B cell (primary cell): ENCODE measurements at regions not wholly inside any gene's neighbourhood (a gene's known extent, or its start where the extent isn't known, plus 50 kb on each side); places are given as distances from the start of the nearest gene placed in this dataset.

Experiments used
- ATAC-seq: fragments of 200-7000 bp; cut with Tn5 transposase; one replicate; pipeline ENCODE4 v1.10.0; 2021; ENCODE audit warnings: low read depth, mild to moderate bottlenecking, moderate number of reproducible peaks, moderate library complexity
- CTCF ChIA-PET: fragments of 350-600 bp; sonication (Branson Sonifier 250); formaldehyde crosslinking; loops from one replicate; lab custom pipeline; 2021; ENCODE audit warnings: antibody characterized with exemption, inconsistent platforms; lab: Charles Lee
- POLR2A ChIA-PET: fragments of 350-600 bp; sonication (Branson Sonifier 250); formaldehyde crosslinking; loops from one replicate; lab custom pipeline; 2021; ENCODE audit warnings: antibody characterized with exemption; lab: Charles Lee
- DNase-seq: peaks from one replicate; pipeline ENCODE4 v3.0.0; 2013
- H2AFZ ChIP-seq: 2 replicates; pipeline ENCODE4 v1.6.1; 2012; ENCODE audit warnings: mild to moderate bottlenecking, low read depth, low read length; ENCODE audit not compliant: insufficient read depth, poor library complexity, severe bottlenecking
- H3K27ac ChIP-seq, 2 donors: 1 replicate in 1 of 2; 2 replicates in 1 of 2; pipeline ENCODE4 v1.5.1; 2012 to 2013; ENCODE audit warnings: low read length in 2 of 2, mild to moderate bottlenecking in 2 of 2, moderate library complexity in 1 of 2
- H3K27me3 ChIP-seq, 4 experiments: fragments of 200-600 bp in 1 of 4; sonication (generic) in 1 of 4; replicated peaks in 1 of 4; 1 replicate in 2 of 4; 2 replicates in 2 of 4; pipeline versions ENCODE4 v1.6.1 to v1.7.0; 2013 to 2016; ENCODE audit warnings: low read length in 3 of 4, mild to moderate bottlenecking in 2 of 4, mixed read lengths in 1 of 4, moderate library complexity in 1 of 4; ENCODE audit not compliant: insufficient read depth in 4 of 4, control insufficient read depth in 3 of 4; ENCODE audit errors: control extremely low read depth in 1 of 4
- H3K36me3 ChIP-seq, 2 experiments: replicated peaks in 1 of 2; 1 replicate in 1 of 2; 2 replicates in 1 of 2; pipeline versions ENCODE4 v1.6.1 to v1.7.1; 2013; ENCODE audit warnings: low read length in 1 of 2; ENCODE audit not compliant: insufficient read depth in 2 of 2, control insufficient read depth in 1 of 2; ENCODE audit errors: control extremely low read depth in 1 of 2, extremely low read depth in 1 of 2
- H3K4me1 ChIP-seq, 2 donors: fragments of 200-600 bp in 1 of 2; sonication (generic) in 1 of 2; 1 replicate in 1 of 2; 2 replicates in 1 of 2; pipeline versions ENCODE4 v1.5.1 to v1.6.1; 2013 to 2017; ENCODE audit warnings: low read length in 2 of 2; ENCODE audit not compliant: control insufficient read depth in 2 of 2, insufficient read depth in 2 of 2
- H3K4me2 ChIP-seq: replicated peaks from 2 replicates; pipeline ENCODE3; 2012; ENCODE audit warnings: mild to moderate bottlenecking, low read depth, low read length; ENCODE audit not compliant: poor library complexity, severe bottlenecking
- H3K4me3 ChIP-seq, 5 experiments: fragments of 200-600 bp in 1 of 5; sonication (generic) in 1 of 5; 1 replicate in 3 of 5; 2 replicates in 2 of 5; pipeline versions ENCODE4 v1.5.1 to v1.7.0; 2011 to 2016; ENCODE audit warnings: low read length in 4 of 5, mild to moderate bottlenecking in 4 of 5, low read depth in 2 of 5, control low read depth in 1 of 5, moderate library complexity in 1 of 5; ENCODE audit not compliant: insufficient read depth in 1 of 5; ENCODE audit errors: control extremely low read depth in 1 of 5, extremely low read depth in 1 of 5
- H3K79me2 ChIP-seq: fragments of 200-600 bp; sonication (generic); one replicate; pipeline ENCODE4 v1.6.0; 2016; ENCODE audit warnings: low read length; ENCODE audit not compliant: control insufficient read depth, insufficient read depth
- H3K9ac ChIP-seq: fragments of 200-600 bp; sonication (generic); 2 replicates; pipeline ENCODE4 v1.6.1; 2017; ENCODE audit warnings: mild to moderate bottlenecking, low read length, moderate library complexity
- H3K9me3 ChIP-seq, 3 donors: one replicate each; pipeline versions ENCODE4 v1.6.1 to v1.7.1; 2013; ENCODE audit warnings: low read length in 2 of 3; ENCODE audit not compliant: control insufficient read depth in 2 of 3, insufficient read depth in 1 of 3; ENCODE audit errors: control extremely low read depth in 1 of 3
- H4K20me1 ChIP-seq: 2 replicates; pipeline ENCODE4 v1.6.0; 2012; ENCODE audit warnings: mild to moderate bottlenecking, low read length; ENCODE audit not compliant: insufficient read depth, control insufficient read depth, poor library complexity, severe bottlenecking
- H3K27ac Mint-ChIP-seq: one replicate; pipeline ENCODE4 v1.8.0; 2021; ENCODE audit warnings: mixed read lengths
- H3K27me3 Mint-ChIP-seq: one replicate; pipeline ENCODE4 v1.8.0; 2021; ENCODE audit warnings: mixed read lengths
- H3K4me1 Mint-ChIP-seq: one replicate; pipeline ENCODE4 v1.8.0; 2021; ENCODE audit warnings: mixed read lengths
- H3K4me3 Mint-ChIP-seq: one replicate; pipeline ENCODE4 v1.8.0; 2021; ENCODE audit warnings: mixed read lengths
- H3K9me3 Mint-ChIP-seq: one replicate; pipeline ENCODE4 v1.8.0; 2022; ENCODE audit warnings: mixed read lengths; ENCODE audit not compliant: insufficient read depth
- CTCF ChIP-seq: fragments of 200-600 bp; IDR thresholded peaks from one replicate; pipeline ENCODE4 v1.8.0; 2022; ENCODE audit warnings: antibody characterized with exemption, mild to moderate bottlenecking
- EZH2 ChIP-seq: IDR thresholded peaks from 2 replicates; pipeline ENCODE4 v1.6.1; 2012; ENCODE audit warnings: borderline replicate concordance, low read depth, mild to moderate bottlenecking, moderate library complexity, low read length; ENCODE audit not compliant: insufficient read depth, poor library complexity, severe bottlenecking
- WGBS: methylation state at CpG from one replicate; pipeline ENCODE4 v1.1.5; 2013; ENCODE audit warnings: missing lambda C conversion rate; ENCODE audit not compliant: insufficient coverage; 5-methylcytosine and 5-hydroxymethylcytosine counted together
- intact Hi-C: fragments of 100-400 bp; cut with micrococcal nuclease; formaldehyde crosslinking; loops from one replicate; pipeline ENCODE4 v1.10.0; 2022

- H3K4me1 Mint-ChIP-seq = no peaks in the 10 kb centered on the region
- no peak for DNase-seq
- no peaks in the 10 kb centered on the region for H3K9me3 Mint-ChIP-seq
- TF ChIP-seq EZH2 = no peak
- no peak for TF ChIP-seq CTCF
- Histone ChIP-seq H3K27ac (no peak overlapping the region), H3K36me3 (no peaks in the 10 kb centered on the region), H4K20me1 (no peaks in the 10 kb centered on the region), H3K4me1 (no peaks in the 10 kb centered on the region), H3K9ac (no peak overlapping the region), H3K4me2 (no peak overlapping the region), H2AFZ (no peak overlapping the region), H3K4me3 (no peak overlapping the region), H3K27me3 (no peaks in the 10 kb centered on the region), H3K79me2 (no peaks in the 10 kb centered on the region), H3K9me3 (no peaks in the 10 kb centered on the region)
- ChIA-PET POLR2A (no interaction called here), CTCF (no interaction called here)
- no peak overlapping the region for H3K27ac Mint-ChIP-seq
- H3K27me3 Mint-ChIP-seq = no peaks in the 10 kb centered on the region
- intact Hi-C loops = no loop called here
- ATAC-seq = no peak
- H3K4me3 Mint-ChIP-seq = no peak overlapping the region
- no CpG with 5 or more reads among the region's 4 CpGs for WGBS
Observed at GRCh38 chr4:30939684-30940083, 219.5 kb downstream of the PCDH7 start.

GRCh38 chr4:30941641-30942040 lies 221.5 kb downstream of the PCDH7 start:
- Mint-ChIP-seq H3K4me3 (no peak overlapping the region), H3K9me3 (no peaks in the 10 kb centered on the region)

More at GRCh38 chr4:30941641-30942040, 221.5 kb downstream of the PCDH7 start:
- no peaks in the 10 kb centered on the region for H3K79me2 ChIP-seq
- no peak overlapping the region for H3K27ac Mint-ChIP-seq
- no peak overlapping the region for H3K4me2 ChIP-seq
- POLR2A ChIA-PET = no interaction called here
- ATAC-seq (no peak), DNase-seq (no peak)
- no peak for TF ChIP-seq EZH2
- no peak for TF ChIP-seq CTCF
- no peak overlapping the region for H3K9ac ChIP-seq
- H3K36me3 ChIP-seq = no peaks in the 10 kb centered on the region
- H3K4me1 ChIP-seq = no peaks in the 10 kb centered on the region
- no peaks in the 10 kb centered on the region for H3K27me3 ChIP-seq
- H3K9me3 ChIP-seq = no peaks in the 10 kb centered on the region
- H4K20me1 ChIP-seq = no peaks in the 10 kb centered on the region
- no peak overlapping the region for H3K4me3 ChIP-seq
- H2AFZ ChIP-seq = no peak overlapping the region
- CTCF ChIA-PET = no interaction called here
- intact Hi-C loops = no loop called here
- H3K27ac ChIP-seq = no peak overlapping the region
- no peaks in the 10 kb centered on the region for H3K4me1 Mint-ChIP-seq
- H3K27me3 Mint-ChIP-seq = no peaks in the 10 kb centered on the region
